ENCODE measurements at regions not wholly inside any gene's neighbourhood (a gene's known extent, or its start where the extent isn't known, plus 50 kb on each side); places are given as distances from the start of the nearest gene placed in this dataset.

- Histone ChIP-seq H3K36me3 (ENCODE audit: low read length) (no peaks in the 10 kb centered on the region), H3K4me2 (ENCODE audit: low read depth, low read length, poor library complexity, severe bottlenecking) (no peak overlapping the region), H3K79me2 (ENCODE audit: insufficient read depth, low read length) (no peaks in the 10 kb centered on the region), H4K20me1 (ENCODE audit: low read depth, low read length) (no peaks in the 10 kb centered on the region), H2AFZ (ENCODE audit: low read depth, low read length, severe bottlenecking) (no peak overlapping the region), H3F3A (ENCODE audit: insufficient read depth) (no peaks in the 10 kb centered on the region), H3K4me3 (ENCODE audit: insufficient read depth, low read length, poor library complexity, severe bottlenecking) (no peak overlapping the region), H3K9me2 (replicated peaks; ENCODE audit: insufficient read depth, low read length) (no peaks in the 10 kb centered on the region), H3K27ac (ENCODE audit: low read depth, low read length) (no peak overlapping the region), H3K27me3 (ENCODE audit: low read length) (no peaks in the 10 kb centered on the region), H3K9ac (ENCODE audit: low read length) (no peak overlapping the region), H3K9me3 (ENCODE audit: insufficient read depth, low read length) (no peaks in the 10 kb centered on the region)
- no peak for TF ChIP-seq CTCF (IDR thresholded peaks at IDR 0.05; ENCODE audit: insufficient read depth, low read length, poor library complexity, severe bottlenecking)
- no peak for TF ChIP-seq EZH2phosphoT487 (conservative IDR thresholded peaks at IDR 0.05; ENCODE audit: low read length)
Observed at GRCh38 chr2:116911540-116911939, 903.0 kb upstream of the DDX18 start.

GRCh38 chr2:116915673-116916072, 898.8 kb upstream of the DDX18 start:
- Histone ChIP-seq H3K4me3 (ENCODE audit: insufficient read depth, low read length, poor library complexity, severe bottlenecking) (no peak overlapping the region), H2AFZ (ENCODE audit: low read depth, low read length, severe bottlenecking) (no peak overlapping the region), H3K9me2 (replicated peaks; ENCODE audit: insufficient read depth, low read length) (no peaks in the 10 kb centered on the region), H3K36me3 (ENCODE audit: low read length) (no peaks in the 10 kb centered on the region), H4K20me1 (ENCODE audit: low read depth, low read length) (no peaks in the 10 kb centered on the region), H3K9ac (ENCODE audit: low read length) (no peak overlapping the region), H3K79me2 (ENCODE audit: insufficient read depth, low read length) (no peaks in the 10 kb centered on the region), H3K4me2 (ENCODE audit: low read depth, low read length, poor library complexity, severe bottlenecking) (no peak overlapping the region), H3F3A (ENCODE audit: insufficient read depth) (no peaks in the 10 kb centered on the region), H3K27ac (ENCODE audit: low read depth, low read length) (no peak overlapping the region), H3K27me3 (ENCODE audit: low read length) (no peaks in the 10 kb centered on the region), H3K9me3 (ENCODE audit: insufficient read depth, low read length) (no peaks in the 10 kb centered on the region)
- TF ChIP-seq CTCF (IDR thresholded peaks at IDR 0.05; ENCODE audit: insufficient read depth, low read length, poor library complexity, severe bottlenecking) = no peak
- TF ChIP-seq EZH2phosphoT487 (conservative IDR thresholded peaks at IDR 0.05; ENCODE audit: low read length) = no peak

- Histone ChIP-seq H2AFZ (ENCODE audit: low read depth, low read length, severe bottlenecking) (no peak overlapping the region), H3K4me2 (ENCODE audit: low read depth, low read length, poor library complexity, severe bottlenecking) (no peak overlapping the region), H3F3A (ENCODE audit: insufficient read depth) (no peaks in the 10 kb centered on the region), H3K9me3 (ENCODE audit: insufficient read depth, low read length) (no peaks in the 10 kb centered on the region), H3K79me2 (ENCODE audit: insufficient read depth, low read length) (no peaks in the 10 kb centered on the region), H3K27ac (ENCODE audit: low read depth, low read length) (no peak overlapping the region), H3K4me3 (ENCODE audit: insufficient read depth, low read length, poor library complexity, severe bottlenecking) (no peak overlapping the region), H4K20me1 (ENCODE audit: low read depth, low read length) (no peaks in the 10 kb centered on the region), H3K9ac (ENCODE audit: low read length) (no peak overlapping the region), H3K36me3 (ENCODE audit: low read length) (no peaks in the 10 kb centered on the region), H3K27me3 (ENCODE audit: low read length) (no peaks in the 10 kb centered on the region), H3K9me2 (replicated peaks; ENCODE audit: insufficient read depth, low read length) (no peaks in the 10 kb centered on the region)
- no peak for TF ChIP-seq CTCF (IDR thresholded peaks at IDR 0.05; ENCODE audit: insufficient read depth, low read length, poor library complexity, severe bottlenecking)
- TF ChIP-seq EZH2phosphoT487 (conservative IDR thresholded peaks at IDR 0.05; ENCODE audit: low read length) = no peak
Observed at GRCh38 chr2:116917196-116917595, 897.3 kb upstream of the DDX18 start.
